HFFc6 (cell line): ENCODE measurements at regions not wholly inside any gene's neighbourhood (a gene's known extent, or its start where the extent isn't known, plus 50 kb on each side); places are given as distances from the start of the nearest gene placed in this dataset.

ENCODE experiments used
- DNase-seq: peaks from one replicate; pipeline ENCODE4 v3.0.0-alpha.2; 2018
- H3K27ac Mint-ChIP-seq: 2 replicates; pipeline ENCODE4 v1.8.0; 2020; ENCODE audit warnings: mild to moderate bottlenecking, mixed read lengths
- H3K27me3 Mint-ChIP-seq: 2 replicates; pipeline ENCODE4 v1.8.0; 2021; ENCODE audit warnings: mild to moderate bottlenecking, moderate library complexity, mixed read lengths; ENCODE audit not compliant: insufficient read depth
- H3K36me3 Mint-ChIP-seq: 2 replicates; pipeline ENCODE4 v1.8.0; 2021; ENCODE audit warnings: low read depth, mixed read lengths
- H3K4me1 Mint-ChIP-seq: 2 replicates; pipeline ENCODE4 v1.8.0; 2020; ENCODE audit warnings: low read depth, mixed read lengths
- H3K4me3 Mint-ChIP-seq: 2 replicates; pipeline ENCODE4 v1.8.0; 2020; ENCODE audit warnings: mild to moderate bottlenecking, moderate library complexity, mixed read lengths
- H3K9me3 Mint-ChIP-seq: 2 replicates; pipeline ENCODE4 v1.8.0; 2020; ENCODE audit warnings: mild to moderate bottlenecking, mixed read lengths
- CTCF ChIP-seq: fragments of 200-600 bp; sonication (generic); IDR thresholded peaks from 2 replicates; pipeline ENCODE4 v1.5.0; 2021; ENCODE audit warnings: antibody characterized with exemption, mild to moderate bottlenecking

DNA sequence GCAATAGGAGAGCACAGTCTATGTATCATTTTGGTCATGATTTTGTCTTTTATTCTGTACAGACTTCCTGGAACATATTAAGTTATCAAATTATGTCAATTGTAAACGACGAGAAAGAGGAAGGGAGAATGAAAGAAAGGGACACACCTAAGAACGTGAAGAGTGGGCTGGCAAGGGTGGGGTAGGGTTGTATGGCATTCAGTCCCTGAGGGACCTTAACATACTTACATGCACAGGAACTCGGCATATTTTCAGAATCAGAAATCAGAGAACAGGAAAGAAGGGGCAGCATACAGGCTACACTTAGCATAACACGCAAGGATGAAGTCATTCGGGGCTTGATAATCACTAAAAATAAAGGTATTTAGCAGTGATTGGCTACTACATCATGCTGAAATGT, 1375.0 kb upstream of the ADGRL3 start:
- Mint-ChIP-seq H3K27ac (no peak overlapping the region), H3K36me3 (no peaks in the 10 kb centered on the region), H3K4me3 (no peak overlapping the region), H3K27me3 (no peaks in the 10 kb centered on the region), H3K9me3 (peaks cover 13% of the 10 kb centered on the region), H3K4me1 (no peaks in the 10 kb centered on the region)
- DNase-seq, result no peak
- no peak for TF ChIP-seq CTCF

DNA sequence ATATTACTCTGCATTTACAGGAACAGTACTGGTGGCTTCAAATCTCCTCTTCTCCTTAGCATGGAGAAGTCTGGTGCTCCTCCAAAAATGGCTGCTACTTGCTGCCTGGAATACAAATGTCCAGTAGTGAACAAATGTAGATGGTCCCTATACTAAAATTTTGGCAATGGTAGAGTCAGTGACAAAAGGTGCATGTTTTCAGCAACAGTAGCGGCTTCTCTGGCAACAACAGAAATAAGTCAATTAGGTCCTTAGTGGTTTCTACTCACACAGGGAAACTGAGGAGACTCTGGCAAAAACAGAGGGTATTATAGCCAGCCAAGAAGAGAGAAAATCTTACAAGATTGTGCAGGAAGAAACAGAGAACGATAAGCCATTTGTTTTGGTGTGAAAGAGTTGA, 1368.4 kb upstream of the ADGRL3 start:
- H3K4me3 Mint-ChIP-seq, result no peak overlapping the region
- DNase-seq, result no peak
- no peak overlapping the region for H3K27ac Mint-ChIP-seq
- no peaks in the 10 kb centered on the region for H3K4me1 Mint-ChIP-seq
- H3K36me3 Mint-ChIP-seq, result no peaks in the 10 kb centered on the region
- peaks cover 9% of the 10 kb centered on the region for H3K9me3 Mint-ChIP-seq
- H3K27me3 Mint-ChIP-seq, result no peaks in the 10 kb centered on the region
- TF ChIP-seq CTCF, result no peak

GRCh38 chr4:59834943-59835342, 1365.2 kb upstream of the ADGRL3 start:
- Mint-ChIP-seq H3K4me3 (no peak overlapping the region), H3K36me3 (no peaks in the 10 kb centered on the region), H3K27ac (no peak overlapping the region), H3K9me3 (peaks cover 15% of the 10 kb centered on the region), H3K27me3 (no peaks in the 10 kb centered on the region), H3K4me1 (no peaks in the 10 kb centered on the region)
- no peak for TF ChIP-seq CTCF
- DNase-seq, result no peak

GRCh38 chr4:59837751-59838150, 1362.4 kb upstream of the ADGRL3 start:
- Mint-ChIP-seq H3K9me3 (peaks cover 20% of the 10 kb centered on the region), H3K27me3 (no peaks in the 10 kb centered on the region), H3K27ac (no peak overlapping the region), H3K4me1 (no peaks in the 10 kb centered on the region), H3K36me3 (no peaks in the 10 kb centered on the region), H3K4me3 (no peak overlapping the region)
- DNase-seq, result no peak
- no peak for TF ChIP-seq CTCF

- TF ChIP-seq CTCF, result no peak
- H3K27ac Mint-ChIP-seq, result no peak overlapping the region
- no peak for DNase-seq
- no peaks in the 10 kb centered on the region for H3K27me3 Mint-ChIP-seq
- H3K9me3 Mint-ChIP-seq, result peaks cover 23% of the 10 kb centered on the region
- no peaks in the 10 kb centered on the region for H3K4me1 Mint-ChIP-seq
- no peak overlapping the region for H3K4me3 Mint-ChIP-seq
- H3K36me3 Mint-ChIP-seq, result peaks cover 2% of the 10 kb centered on the region; the same call in 1 of the 2 replicates
Observed at GRCh38 chr4:59838236-59838635, 1361.9 kb upstream of the ADGRL3 start.

DNA sequence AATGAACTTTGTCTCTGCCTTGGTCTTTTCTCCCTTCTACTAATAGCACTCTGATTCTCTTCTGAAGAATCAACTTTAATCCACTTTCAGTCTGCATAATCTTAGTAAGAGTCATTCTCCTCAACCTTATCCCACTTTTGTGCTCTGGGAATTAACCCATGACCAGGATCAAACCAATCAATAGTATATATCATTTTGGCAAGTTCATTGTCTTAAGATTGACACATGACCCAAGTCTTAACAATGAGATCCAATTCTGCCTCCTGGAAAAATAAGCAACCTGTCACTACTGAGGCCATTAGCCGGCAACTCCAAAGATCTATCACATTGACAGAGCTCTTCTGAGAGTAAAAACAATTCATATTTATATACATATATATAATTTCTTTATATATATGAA, 1358.4 kb upstream of the ADGRL3 start:
- Mint-ChIP-seq H3K4me3 (no peak overlapping the region), H3K4me1 (no peaks in the 10 kb centered on the region), H3K27ac (no peak overlapping the region), H3K9me3 (peaks cover 49% of the 10 kb centered on the region), H3K36me3 (peaks cover 4% of the 10 kb centered on the region; the same call in 1 of the 2 replicates), H3K27me3 (no peaks in the 10 kb centered on the region)
- no peak for DNase-seq
- no peak for TF ChIP-seq CTCF
